ENCODE measurements at regions not wholly inside any gene's neighbourhood (a gene's known extent, or its start where the extent isn't known, plus 50 kb on each side); places are given as distances from the start of the nearest gene placed in this dataset.

GRCh38 chr14:89012282-89013097 lies 188.0 kb downstream of the TTC8 start:
- H3K4me3 ChIP-seq (ENCODE audit: low read depth, low read length), result no peak overlapping the region
- in situ Hi-C loops (cut with HindIII; ENCODE audit: low sequenced_read_pairs), result no loop called here
- TF ChIP-seq CTCF (IDR thresholded peaks at IDR 0.05; ENCODE audit: low read depth, low read length, missing control alignments), result no peak
- DNase-seq (ENCODE audit: low read depth), result no peak

GRCh38 chr14:89013098-89013504 lies 188.7 kb downstream of the TTC8 start:
- peak; percentile 22 for TF ChIP-seq CTCF (IDR thresholded peaks at IDR 0.05; ENCODE audit: low read depth, low read length, missing control alignments)
- DNase-seq (ENCODE audit: low read depth), result no peak
- H3K4me3 ChIP-seq (ENCODE audit: low read depth, low read length), result no peak overlapping the region
- in situ Hi-C loops (cut with HindIII; ENCODE audit: low sequenced_read_pairs), result no loop called here

GRCh38 chr14:89013698-89014568 lies 189.5 kb downstream of the TTC8 start:
- no peak overlapping the region for H3K4me3 ChIP-seq (ENCODE audit: low read depth, low read length)
- in situ Hi-C loops (cut with HindIII; ENCODE audit: low sequenced_read_pairs), result no loop called here
- TF ChIP-seq CTCF (IDR thresholded peaks at IDR 0.05; ENCODE audit: low read depth, low read length, missing control alignments), result no peak
- DNase-seq (ENCODE audit: low read depth), result no peak

- no peak overlapping the region for H3K4me3 ChIP-seq (ENCODE audit: low read depth, low read length)
- no peak for DNase-seq (ENCODE audit: low read depth)
- TF ChIP-seq CTCF (IDR thresholded peaks at IDR 0.05; ENCODE audit: low read depth, low read length, missing control alignments), result no peak
- in situ Hi-C loops (cut with HindIII; ENCODE audit: low sequenced_read_pairs), result no loop called here
Measured at GRCh38 chr14:89014569-89014850, 190.1 kb downstream of the TTC8 start.

- H3K4me3 ChIP-seq (ENCODE audit: low read depth, low read length), result no peak overlapping the region
- peak; percentile 32 for TF ChIP-seq CTCF (IDR thresholded peaks at IDR 0.05; ENCODE audit: low read depth, low read length, missing control alignments)
- in situ Hi-C loops (cut with HindIII; ENCODE audit: low sequenced_read_pairs), result no loop called here
- no peak for DNase-seq (ENCODE audit: low read depth)
Measured at GRCh38 chr14:89015016-89015415, 190.6 kb downstream of the TTC8 start.

- TF ChIP-seq CTCF (IDR thresholded peaks at IDR 0.05; ENCODE audit: low read depth, low read length, missing control alignments), result no peak
- in situ Hi-C loops (cut with HindIII; ENCODE audit: low sequenced_read_pairs), result no loop called here
- no peak for DNase-seq (ENCODE audit: low read depth)
Measured at GRCh38 chr14:89017417-89017816, 193.0 kb downstream of the TTC8 start.

More at GRCh38 chr14:89017417-89017816, 193.0 kb downstream of the TTC8 start:
- no peak overlapping the region for H3K4me3 ChIP-seq (ENCODE audit: low read depth, low read length)
